ENCODE measurements at regions not wholly inside any gene's neighbourhood (a gene's known extent, or its start where the extent isn't known, plus 50 kb on each side); places are given as distances from the start of the nearest gene placed in this dataset.

DNA sequence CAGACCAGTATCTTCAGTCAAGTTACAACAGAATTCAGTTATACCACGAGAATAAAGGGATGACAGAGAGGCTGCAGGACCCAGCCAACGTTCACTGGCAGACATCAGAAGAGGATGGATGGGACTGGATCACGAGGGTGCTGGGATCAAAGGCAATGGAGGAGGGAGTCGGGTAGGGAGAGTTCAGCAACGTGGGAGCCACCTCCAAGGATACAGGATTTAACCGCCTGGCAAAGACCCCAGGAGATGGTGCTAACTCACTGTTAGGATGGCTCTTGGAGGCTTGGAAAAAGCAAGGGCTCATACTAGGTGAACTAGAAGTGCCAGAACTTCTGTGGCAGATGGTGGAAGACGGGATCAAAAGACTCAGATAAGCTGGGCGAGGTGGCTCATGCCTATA, 99.1 kb upstream of the DISP3 start:
- Histone ChIP-seq H3K27ac (ENCODE audit: low read depth in 2 of 2, low read length in 1 of 2) (no peak overlapping the region), H3K4me2 (no peak overlapping the region), H3K27me3 (ENCODE audit: insufficient read depth) (no peaks in the 10 kb centered on the region), H3K79me2 (ENCODE audit: insufficient read depth) (no peaks in the 10 kb centered on the region), H3F3A (replicated peaks; ENCODE audit: insufficient read depth) (no peaks in the 10 kb centered on the region), H4K20me1 (ENCODE audit: insufficient read depth) (no peaks in the 10 kb centered on the region), H3K9me3 (no peaks in the 10 kb centered on the region), H3K4me1 (ENCODE audit: control insufficient read depth in 1 of 2, insufficient read depth in 2 of 2, low read depth in 1 of 2, low read length in 1 of 2) (peaks cover 0 to 7% of the 10 kb centered on the region in 2 experiments; a peak in 1 of 4 replicates), H3K9ac (no peak overlapping the region), H3K36me3 (replicated peaks in 1 of 2; ENCODE audit: control insufficient read depth in 1 of 2, insufficient read depth in 2 of 2, low read length in 1 of 2) (no peaks in the 10 kb centered on the region), H2AFZ (ENCODE audit: low read depth) (no peak overlapping the region), H3K9me2 (no peaks in the 10 kb centered on the region), H3K4me3 (ENCODE audit: low read depth in 2 of 2, low read length in 1 of 2) (no peak overlapping the region)
- no peak for TF ChIP-seq EP300 (IDR thresholded peaks at IDR 0.05; ENCODE audit: borderline replicate concordance in 1 of 2, low read depth in 1 of 2, low read length in 1 of 2)
- TF ChIP-seq EZH2phosphoT487 (IDR thresholded peaks at IDR 0.05; ENCODE audit: borderline replicate concordance, low read depth), result no peak
- TF ChIP-seq SIN3A (IDR thresholded peaks at IDR 0.05; ENCODE audit: borderline replicate concordance, low read depth, low read length), result no peak
- no peak for TF ChIP-seq RCOR1 (IDR thresholded peaks at IDR 0.05; ENCODE audit: low read length)
- 15% methylated on average over 8 of the region's 8 CpGs for WGBS (ENCODE audit: low lambda C conversion rate)
- CTCF ChIA-PET, result interaction anchor here (1.7 kb wide), 1 partner anchor 263 kb away, joined by 3 read pairs; no protein-coding TSS in a partner anchor
- POLR2A ChIA-PET, result no interaction called here
- DNase-seq, result no peak

DNA sequence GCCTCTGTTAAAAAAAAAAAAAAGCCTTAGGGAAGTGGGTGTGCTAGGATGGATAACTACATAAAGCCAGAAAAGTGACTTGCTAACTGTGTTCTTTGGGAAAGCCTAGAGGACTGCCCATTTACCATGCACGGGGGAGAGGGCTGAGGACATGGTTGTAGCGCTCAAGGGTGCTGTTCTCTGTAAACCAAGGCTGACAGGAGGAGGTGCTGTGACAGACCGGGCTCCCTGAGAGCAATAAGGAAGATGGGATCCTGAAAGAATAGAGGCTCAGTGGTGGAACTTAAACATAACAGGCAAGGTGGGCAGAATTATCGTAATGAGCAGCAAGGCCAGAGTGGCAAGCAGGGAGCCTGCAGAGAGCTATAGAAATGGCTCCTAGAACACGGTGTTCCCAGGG, 98.5 kb upstream of the DISP3 start:
- Histone ChIP-seq H3K27me3 (ENCODE audit: insufficient read depth) (no peaks in the 10 kb centered on the region), H3K4me3 (ENCODE audit: low read depth in 2 of 2, low read length in 1 of 2) (no peak overlapping the region), H2AFZ (ENCODE audit: low read depth) (no peak overlapping the region), H3K4me2 (no peak overlapping the region), H3K4me1 (ENCODE audit: control insufficient read depth in 1 of 2, insufficient read depth in 2 of 2, low read depth in 1 of 2, low read length in 1 of 2) (peaks cover 0 to 7% of the 10 kb centered on the region in 2 experiments; a peak in 1 of 4 replicates), H3K79me2 (ENCODE audit: insufficient read depth) (no peaks in the 10 kb centered on the region), H3K36me3 (replicated peaks in 1 of 2; ENCODE audit: control insufficient read depth in 1 of 2, insufficient read depth in 2 of 2, low read length in 1 of 2) (no peaks in the 10 kb centered on the region), H3K27ac (ENCODE audit: low read depth in 2 of 2, low read length in 1 of 2) (no peak overlapping the region), H3F3A (replicated peaks; ENCODE audit: insufficient read depth) (no peaks in the 10 kb centered on the region), H3K9ac (no peak overlapping the region), H4K20me1 (ENCODE audit: insufficient read depth) (no peaks in the 10 kb centered on the region), H3K9me3 (no peaks in the 10 kb centered on the region), H3K9me2 (no peaks in the 10 kb centered on the region)
- WGBS (ENCODE audit: low lambda C conversion rate), result 43% methylated on average over 5 of the region's 5 CpGs
- ChIA-PET POLR2A (interaction anchor here (0.6 to 0.7 kb wide), 2 partner anchors 33 to 107 kb away, joined by 3 read pairs; no protein-coding TSS in a partner anchor), CTCF (interaction anchor here (1.7 kb wide), 1 partner anchor 262 kb away, joined by 3 read pairs; no protein-coding TSS in a partner anchor)
- DNase-seq, result no peak
- TF ChIP-seq, protein P1, sequence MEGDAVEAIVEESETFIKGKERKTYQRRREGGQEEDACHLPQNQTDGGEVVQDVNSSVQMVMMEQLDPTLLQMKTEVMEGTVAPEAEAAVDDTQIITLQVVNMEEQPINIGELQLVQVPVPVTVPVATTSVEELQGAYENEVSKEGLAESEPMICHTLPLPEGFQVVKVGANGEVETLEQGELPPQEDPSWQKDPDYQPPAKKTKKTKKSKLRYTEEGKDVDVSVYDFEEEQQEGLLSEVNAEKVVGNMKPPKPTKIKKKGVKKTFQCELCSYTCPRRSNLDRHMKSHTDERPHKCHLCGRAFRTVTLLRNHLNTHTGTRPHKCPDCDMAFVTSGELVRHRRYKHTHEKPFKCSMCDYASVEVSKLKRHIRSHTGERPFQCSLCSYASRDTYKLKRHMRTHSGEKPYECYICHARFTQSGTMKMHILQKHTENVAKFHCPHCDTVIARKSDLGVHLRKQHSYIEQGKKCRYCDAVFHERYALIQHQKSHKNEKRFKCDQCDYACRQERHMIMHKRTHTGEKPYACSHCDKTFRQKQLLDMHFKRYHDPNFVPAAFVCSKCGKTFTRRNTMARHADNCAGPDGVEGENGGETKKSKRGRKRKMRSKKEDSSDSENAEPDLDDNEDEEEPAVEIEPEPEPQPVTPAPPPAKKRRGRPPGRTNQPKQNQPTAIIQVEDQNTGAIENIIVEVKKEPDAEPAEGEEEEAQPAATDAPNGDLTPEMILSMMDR (IDR thresholded peaks at IDR 0.05), result no peak
- no peak for TF ChIP-seq JUND (IDR thresholded peaks at IDR 0.05)
- TF ChIP-seq, protein P2, sequence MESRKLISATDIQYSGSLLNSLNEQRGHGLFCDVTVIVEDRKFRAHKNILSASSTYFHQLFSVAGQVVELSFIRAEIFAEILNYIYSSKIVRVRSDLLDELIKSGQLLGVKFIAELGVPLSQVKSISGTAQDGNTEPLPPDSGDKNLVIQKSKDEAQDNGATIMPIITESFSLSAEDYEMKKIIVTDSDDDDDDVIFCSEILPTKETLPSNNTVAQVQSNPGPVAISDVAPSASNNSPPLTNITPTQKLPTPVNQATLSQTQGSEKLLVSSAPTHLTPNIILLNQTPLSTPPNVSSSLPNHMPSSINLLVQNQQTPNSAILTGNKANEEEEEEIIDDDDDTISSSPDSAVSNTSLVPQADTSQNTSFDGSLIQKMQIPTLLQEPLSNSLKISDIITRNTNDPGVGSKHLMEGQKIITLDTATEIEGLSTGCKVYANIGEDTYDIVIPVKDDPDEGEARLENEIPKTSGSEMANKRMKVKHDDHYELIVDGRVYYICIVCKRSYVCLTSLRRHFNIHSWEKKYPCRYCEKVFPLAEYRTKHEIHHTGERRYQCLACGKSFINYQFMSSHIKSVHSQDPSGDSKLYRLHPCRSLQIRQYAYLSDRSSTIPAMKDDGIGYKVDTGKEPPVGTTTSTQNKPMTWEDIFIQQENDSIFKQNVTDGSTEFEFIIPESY (IDR thresholded peaks at IDR 0.05; ENCODE audit: borderline replicate concordance, low read depth), result no peak
- TF ChIP-seq, protein P3, sequence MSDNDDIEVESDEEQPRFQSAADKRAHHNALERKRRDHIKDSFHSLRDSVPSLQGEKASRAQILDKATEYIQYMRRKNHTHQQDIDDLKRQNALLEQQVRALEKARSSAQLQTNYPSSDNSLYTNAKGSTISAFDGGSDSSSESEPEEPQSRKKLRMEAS (IDR thresholded peaks at IDR 0.05; ENCODE audit: low read depth), result no peak
- TF ChIP-seq FOSL2 (IDR thresholded peaks at IDR 0.05; ENCODE audit: borderline replicate concordance, low read depth), result no peak
- no peak for TF ChIP-seq FOXM1 (IDR thresholded peaks at IDR 0.05; ENCODE audit: low read depth)
- TF ChIP-seq RCOR1 (IDR thresholded peaks at IDR 0.05; ENCODE audit: low read length), result no peak
- no peak for TF ChIP-seq EP300 (IDR thresholded peaks at IDR 0.05; ENCODE audit: borderline replicate concordance in 1 of 2, low read depth in 1 of 2, low read length in 1 of 2)
- TF ChIP-seq, protein P4, sequence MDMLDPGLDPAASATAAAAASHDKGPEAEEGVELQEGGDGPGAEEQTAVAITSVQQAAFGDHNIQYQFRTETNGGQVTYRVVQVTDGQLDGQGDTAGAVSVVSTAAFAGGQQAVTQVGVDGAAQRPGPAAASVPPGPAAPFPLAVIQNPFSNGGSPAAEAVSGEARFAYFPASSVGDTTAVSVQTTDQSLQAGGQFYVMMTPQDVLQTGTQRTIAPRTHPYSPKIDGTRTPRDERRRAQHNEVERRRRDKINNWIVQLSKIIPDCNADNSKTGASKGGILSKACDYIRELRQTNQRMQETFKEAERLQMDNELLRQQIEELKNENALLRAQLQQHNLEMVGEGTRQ (IDR thresholded peaks at IDR 0.05; ENCODE audit: borderline replicate concordance, low read depth, low read length), result no peak
- TF ChIP-seq, protein P5, sequence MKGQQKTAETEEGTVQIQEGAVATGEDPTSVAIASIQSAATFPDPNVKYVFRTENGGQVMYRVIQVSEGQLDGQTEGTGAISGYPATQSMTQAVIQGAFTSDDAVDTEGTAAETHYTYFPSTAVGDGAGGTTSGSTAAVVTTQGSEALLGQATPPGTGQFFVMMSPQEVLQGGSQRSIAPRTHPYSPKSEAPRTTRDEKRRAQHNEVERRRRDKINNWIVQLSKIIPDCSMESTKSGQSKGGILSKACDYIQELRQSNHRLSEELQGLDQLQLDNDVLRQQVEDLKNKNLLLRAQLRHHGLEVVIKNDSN (IDR thresholded peaks at IDR 0.05; ENCODE audit: borderline replicate concordance, low read depth), result no peak
- TF ChIP-seq RFX5 (IDR thresholded peaks at IDR 0.05; ENCODE audit: low read length), result no peak
- TF ChIP-seq RXRA (IDR thresholded peaks at IDR 0.05; ENCODE audit: borderline replicate concordance, low read depth), result no peak
- no peak for TF ChIP-seq MXI1 (IDR thresholded peaks at IDR 0.05; ENCODE audit: low read depth, low read length)
